Thyroid gland (tissue), 4 donors: ENCODE measurements at regions not wholly inside any gene's neighbourhood (a gene's known extent, or its start where the extent isn't known, plus 50 kb on each side); places are given as distances from the start of the nearest gene placed in this dataset.

Source experiments
- POLR2A ChIP-seq, 2 donors: fragments of 450-650 bp; IDR thresholded peaks; one replicate each; pipeline ENCODE4 v1.6.1; 2017; ENCODE audit warnings: antibody characterized with exemption in 2 of 2, mild to moderate bottlenecking in 2 of 2, moderate library complexity in 1 of 2
- TF ChIP-seq, protein P1 (sequence below), 6 experiments: fragments of 200-600 bp in 3 of 6; fragments of 450-650 bp in 3 of 6; sonication (generic) in 3 of 6; IDR thresholded peaks; one replicate each; pipeline ENCODE4 v1.5.1; 2016 to 2019; ENCODE audit warnings: antibody characterized with exemption in 6 of 6, mild to moderate bottlenecking in 2 of 6, inconsistent platforms in 1 of 6, moderate library complexity in 1 of 6

DNA sequence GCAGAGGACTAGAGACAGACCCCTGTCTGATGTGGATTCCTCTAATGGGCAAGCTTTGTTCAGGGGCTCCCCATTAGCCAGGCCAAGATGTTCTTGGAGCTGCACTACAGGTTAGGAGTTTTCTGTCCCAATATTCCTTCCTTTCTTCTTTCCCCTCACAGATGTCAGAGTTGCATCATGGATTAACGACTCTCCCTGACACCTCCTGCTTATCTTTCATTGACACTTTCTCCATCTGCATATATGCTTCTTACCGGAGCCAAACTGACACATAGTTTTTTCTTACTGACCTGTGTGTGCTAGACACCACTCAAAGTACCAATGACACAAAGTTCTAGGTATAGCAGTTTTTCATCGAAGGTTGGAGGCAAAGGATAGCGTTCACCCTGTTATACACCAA lies 228.6 kb upstream of the HCCS start:
- no peak for TF ChIP-seq POLR2A (IDR thresholded peaks at IDR 0.05)
- TF ChIP-seq, protein P1, sequence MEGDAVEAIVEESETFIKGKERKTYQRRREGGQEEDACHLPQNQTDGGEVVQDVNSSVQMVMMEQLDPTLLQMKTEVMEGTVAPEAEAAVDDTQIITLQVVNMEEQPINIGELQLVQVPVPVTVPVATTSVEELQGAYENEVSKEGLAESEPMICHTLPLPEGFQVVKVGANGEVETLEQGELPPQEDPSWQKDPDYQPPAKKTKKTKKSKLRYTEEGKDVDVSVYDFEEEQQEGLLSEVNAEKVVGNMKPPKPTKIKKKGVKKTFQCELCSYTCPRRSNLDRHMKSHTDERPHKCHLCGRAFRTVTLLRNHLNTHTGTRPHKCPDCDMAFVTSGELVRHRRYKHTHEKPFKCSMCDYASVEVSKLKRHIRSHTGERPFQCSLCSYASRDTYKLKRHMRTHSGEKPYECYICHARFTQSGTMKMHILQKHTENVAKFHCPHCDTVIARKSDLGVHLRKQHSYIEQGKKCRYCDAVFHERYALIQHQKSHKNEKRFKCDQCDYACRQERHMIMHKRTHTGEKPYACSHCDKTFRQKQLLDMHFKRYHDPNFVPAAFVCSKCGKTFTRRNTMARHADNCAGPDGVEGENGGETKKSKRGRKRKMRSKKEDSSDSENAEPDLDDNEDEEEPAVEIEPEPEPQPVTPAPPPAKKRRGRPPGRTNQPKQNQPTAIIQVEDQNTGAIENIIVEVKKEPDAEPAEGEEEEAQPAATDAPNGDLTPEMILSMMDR (IDR thresholded peaks at IDR 0.05), result no peak
